ENCODE measurements at regions not wholly inside any gene's neighbourhood (a gene's known extent, or its start where the extent isn't known, plus 50 kb on each side); places are given as distances from the start of the nearest gene placed in this dataset.

- TF ChIP-seq, protein P1, sequence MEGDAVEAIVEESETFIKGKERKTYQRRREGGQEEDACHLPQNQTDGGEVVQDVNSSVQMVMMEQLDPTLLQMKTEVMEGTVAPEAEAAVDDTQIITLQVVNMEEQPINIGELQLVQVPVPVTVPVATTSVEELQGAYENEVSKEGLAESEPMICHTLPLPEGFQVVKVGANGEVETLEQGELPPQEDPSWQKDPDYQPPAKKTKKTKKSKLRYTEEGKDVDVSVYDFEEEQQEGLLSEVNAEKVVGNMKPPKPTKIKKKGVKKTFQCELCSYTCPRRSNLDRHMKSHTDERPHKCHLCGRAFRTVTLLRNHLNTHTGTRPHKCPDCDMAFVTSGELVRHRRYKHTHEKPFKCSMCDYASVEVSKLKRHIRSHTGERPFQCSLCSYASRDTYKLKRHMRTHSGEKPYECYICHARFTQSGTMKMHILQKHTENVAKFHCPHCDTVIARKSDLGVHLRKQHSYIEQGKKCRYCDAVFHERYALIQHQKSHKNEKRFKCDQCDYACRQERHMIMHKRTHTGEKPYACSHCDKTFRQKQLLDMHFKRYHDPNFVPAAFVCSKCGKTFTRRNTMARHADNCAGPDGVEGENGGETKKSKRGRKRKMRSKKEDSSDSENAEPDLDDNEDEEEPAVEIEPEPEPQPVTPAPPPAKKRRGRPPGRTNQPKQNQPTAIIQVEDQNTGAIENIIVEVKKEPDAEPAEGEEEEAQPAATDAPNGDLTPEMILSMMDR (IDR thresholded peaks at IDR 0.05): no peak
- TF ChIP-seq POLR2A (IDR thresholded peaks at IDR 0.05): no peak
- no peak overlapping the region for H3K27ac ChIP-seq
- no peak for DNase-seq
- no peaks in the 10 kb centered on the region for H3K9me3 ChIP-seq (replicated peaks in 1 of 3)
- no peaks in the 10 kb centered on the region for H3K27me3 ChIP-seq
- no peaks in the 10 kb centered on the region for H3K36me3 ChIP-seq (replicated peaks in 1 of 2)
- WGBS, 4 donors: 27 to 36% (median 29%) methylated on average over 4 of the region's 4 CpGs
- H3K4me3 ChIP-seq: no peak overlapping the region
- intact Hi-C loops (cut with DNase I): no loop called here
- no peaks in the 10 kb centered on the region for H3K4me1 ChIP-seq (replicated peaks in 1 of 2)
Observed at GRCh38 chr5:7329141-7329540, 66.8 kb upstream of the ADCY2 start.

- Histone ChIP-seq H3K4me1 (replicated peaks in 1 of 2) (no peaks in the 10 kb centered on the region), H3K27me3 (no peaks in the 10 kb centered on the region), H3K27ac (no peak overlapping the region), H3K36me3 (replicated peaks in 1 of 2) (no peaks in the 10 kb centered on the region), H3K4me3 (no peak overlapping the region), H3K9me3 (replicated peaks in 1 of 3) (no peaks in the 10 kb centered on the region)
- no peak for DNase-seq
- WGBS, 4 donors: 57 to 70% (median 63%) methylated on average over 3 of the region's 3 CpGs
- TF ChIP-seq, protein P1 (IDR thresholded peaks at IDR 0.05): no peak
- TF ChIP-seq POLR2A (IDR thresholded peaks at IDR 0.05): no peak
- intact Hi-C loops (cut with DNase I): no loop called here
Observed at GRCh38 chr5:7329712-7330111, 66.2 kb upstream of the ADCY2 start.

DNA sequence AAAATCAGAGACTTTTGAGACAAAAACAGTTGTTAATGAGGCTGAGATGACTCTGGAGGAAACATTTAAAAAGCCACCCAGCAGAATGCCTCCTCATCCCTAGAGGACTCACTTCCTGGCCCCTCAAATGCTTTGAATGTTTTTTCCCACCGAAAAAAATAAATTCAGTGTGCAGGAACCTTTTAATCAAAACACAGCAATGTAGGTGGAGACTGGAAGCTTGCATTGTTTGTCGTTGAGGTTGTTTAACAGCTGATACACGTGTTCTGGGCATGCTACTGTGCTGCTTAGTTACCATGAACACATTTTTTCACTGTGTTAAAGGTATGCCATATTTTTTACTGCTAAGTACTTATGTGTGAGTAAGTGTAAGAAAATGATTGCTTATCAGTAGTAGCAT lies 65.7 kb upstream of the ADCY2 start:
- no peak for TF ChIP-seq POLR2A (IDR thresholded peaks at IDR 0.05)
- TF ChIP-seq, protein P1 (IDR thresholded peaks at IDR 0.05): no peak
- intact Hi-C loops (cut with DNase I): no loop called here
- 44 to 64% (median 56%) methylated on average over 3 of the region's 3 CpGs for WGBS, 4 donors
- Histone ChIP-seq H3K4me1 (replicated peaks in 1 of 2) (no peaks in the 10 kb centered on the region), H3K9me3 (replicated peaks in 1 of 3) (no peaks in the 10 kb centered on the region), H3K36me3 (replicated peaks in 1 of 2) (no peaks in the 10 kb centered on the region), H3K4me3 (no peak overlapping the region), H3K27me3 (no peaks in the 10 kb centered on the region), H3K27ac (no peak overlapping the region)
- DNase-seq: no peak

DNA sequence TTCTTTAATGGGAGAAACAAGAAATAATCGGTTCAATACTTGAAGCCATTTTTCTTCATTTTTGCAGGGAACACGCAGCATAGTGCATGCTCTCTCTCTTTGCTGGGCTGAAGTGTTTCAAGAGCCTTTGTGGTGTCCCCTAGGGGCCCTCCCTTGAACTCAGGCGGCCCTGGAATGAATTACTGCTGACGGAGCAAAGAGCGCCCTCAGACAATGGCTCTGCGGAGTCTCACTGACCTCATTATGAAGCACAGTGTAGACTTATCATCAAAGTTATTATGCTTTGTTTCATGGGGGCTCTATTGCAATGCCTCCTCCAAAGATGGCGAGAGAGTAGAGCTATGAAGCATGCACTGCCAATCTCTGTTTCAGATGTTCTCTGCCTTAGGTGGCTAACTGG lies 64.8 kb upstream of the ADCY2 start:
- Histone ChIP-seq H3K36me3 (replicated peaks in 1 of 2) (no peaks in the 10 kb centered on the region), H3K4me1 (replicated peaks in 1 of 2) (no peaks in the 10 kb centered on the region), H3K27ac (no peak overlapping the region), H3K9me3 (replicated peaks in 1 of 3) (no peaks in the 10 kb centered on the region), H3K4me3 (no peak overlapping the region), H3K27me3 (no peaks in the 10 kb centered on the region)
- WGBS, 4 donors: 63 to 78% (median 63%) methylated on average over 7 of the region's 7 CpGs
- no peak for TF ChIP-seq POLR2A (IDR thresholded peaks at IDR 0.05)
- TF ChIP-seq, protein P1 (IDR thresholded peaks at IDR 0.05): no peak
- no peak for DNase-seq
- intact Hi-C loops (cut with DNase I): no loop called here

Small RNA genes in the stretch of these regions (microRNA-seq; reads per million reads assigned to microRNA genes)
- gene MIR4278: 0 reads per million in 3 donors

Small RNA genes in the stretch of these regions (small RNA-seq; reads per million reads assigned to genes)
- 0 reads per million in 2 donors for gene RF00017
- gene RNA5SP176: 0 reads per million in 2 donors
